Loucy (cell line): ENCODE measurements at regions not wholly inside any gene's neighbourhood (a gene's known extent, or its start where the extent isn't known, plus 50 kb on each side); places are given as distances from the start of the nearest gene placed in this dataset.

Experiments used
- CTCF ChIP-seq: fragments of 200-600 bp; sonication (generic); conservative IDR thresholded peaks from 2 replicates; pipeline ENCODE4 v1.5.1; 2014; ENCODE audit warnings: mild to moderate bottlenecking, antibody characterized with exemption, low read length
- EZH2phosphoT487 ChIP-seq: fragments of 200-600 bp; IDR thresholded peaks from 2 replicates; pipeline ENCODE4 v1.6.1; 2018; ENCODE audit warnings: antibody characterized with exemption, mild to moderate bottlenecking, moderate library complexity, borderline replicate concordance

- no peak for TF ChIP-seq CTCF
- no peak for TF ChIP-seq EZH2phosphoT487
These were observed 832.1 kb downstream of the TUSC7 start for GRCh38 chr3:117541721-117542120.
